K562 (cell line): ENCODE measurements at regions not wholly inside any gene's neighbourhood (a gene's known extent, or its start where the extent isn't known, plus 50 kb on each side); places are given as distances from the start of the nearest gene placed in this dataset.

Source experiments
- ATAC-seq: fragments of 200-7000 bp; cut with Tn5 transposase; 3 replicates; pipeline ENCODE4 v1.9.1; 2020; ENCODE audit warnings: moderate library complexity
- BruUV-seq: library from RNA; stranded (reverse); fragments of 400-500 nt; replicated peaks from 2 replicates; lab custom pipeline; 2021; lab: Mats Ljungman, UMichigan
- CTCF ChIA-PET: fragments of 300-600 bp; formaldehyde crosslinking; extraction: SDS; loops from one replicate; lab custom pipeline; 2021; ENCODE audit warnings: low intra/inter-chr PET ratio; lab: Yijun Ruan, JAX
- POLR2A ChIA-PET: fragments of 300-600, 350-650 bp; sonication (Branson Sonifier 250); formaldehyde crosslinking; extraction: SDS; loops from one replicate; lab custom pipeline; 2021; ENCODE audit warnings: antibody characterized with exemption, inconsistent platforms; lab: Yijun Ruan, JAX
- DNase-seq, 4 experiments: peaks; one replicate each; pipeline versions ENCODE4 v3.0.0 to v3.0.0-alpha.2; 2011 to 2018; ENCODE audit warnings: low spot score in 3 of 4, mixed read lengths in 3 of 4; ENCODE audit errors: extremely low read depth in 1 of 4
- FAIRE-seq: peaks from 2 replicates; lab custom pipeline; 2011; peaks lifted over from hg19 to GRCh38; lab: Jason Lieb, UNC
- H2AFZ ChIP-seq: 2 replicates; pipeline ENCODE4 v1.6.0; 2011; ENCODE audit warnings: low read depth, low read length, control low read depth, inconsistent platforms
- H3K27ac ChIP-seq: fragments of 200-600 bp; 3 replicates; pipeline ENCODE4 v1.8.0; 2011; ENCODE audit warnings: low read depth, mild to moderate bottlenecking, control low read depth, inconsistent platforms, low read length, moderate library complexity, mixed read lengths; ENCODE audit errors: extremely low read depth
- H3K27me3 ChIP-seq, 2 experiments: fragments of 300-600 bp in 1 of 2; 2 replicates in 1 of 2; 3 replicates in 1 of 2; pipeline versions ENCODE4 v1.6.0 to v1.8.0; 2011; ENCODE audit warnings: inconsistent platforms in 2 of 2, low read length in 2 of 2, mild to moderate bottlenecking in 1 of 2, mixed read lengths in 1 of 2, moderate library complexity in 1 of 2; ENCODE audit not compliant: control insufficient read depth in 2 of 2, insufficient read depth in 2 of 2
- H3K36me3 ChIP-seq: fragments of 300-600 bp; 3 replicates; pipeline ENCODE4 v1.8.0; 2011; ENCODE audit warnings: mild to moderate bottlenecking, low read length, inconsistent platforms; ENCODE audit not compliant: control insufficient read depth, insufficient read depth
- H3K4me1 ChIP-seq, 2 experiments: fragments of 200-600 bp in 1 of 2; replicated peaks in 1 of 2; 2 replicates in 1 of 2; 3 replicates in 1 of 2; pipeline versions ENCODE4 v1.5.1 to v1.8.0; 2011; ENCODE audit warnings: inconsistent platforms in 2 of 2, low read length in 2 of 2, mild to moderate bottlenecking in 1 of 2, mixed read lengths in 1 of 2, moderate library complexity in 1 of 2; ENCODE audit not compliant: control insufficient read depth in 2 of 2, insufficient read depth in 2 of 2
- H3K4me2 ChIP-seq: 2 replicates; pipeline ENCODE4 v1.6.1; 2011; ENCODE audit warnings: low read length, control low read depth, inconsistent platforms, mixed read lengths; ENCODE audit not compliant: insufficient read depth
- H3K4me3 ChIP-seq: fragments of 200-600 bp; sonication (generic), shearing (Covaris generic); 2 replicates; pipeline ENCODE4 v1.5.1; 2016; ENCODE audit warnings: control low read depth, inconsistent platforms
- H3K79me2 ChIP-seq: fragments of 200-600 bp; 3 replicates; pipeline ENCODE4 v1.8.0; 2011; ENCODE audit warnings: low read length, inconsistent platforms; ENCODE audit not compliant: control insufficient read depth, insufficient read depth
- H3K9ac ChIP-seq, 2 experiments: 2 replicates each; pipeline versions ENCODE4 v1.6.0 to v1.6.1; 2011; ENCODE audit warnings: low read depth in 2 of 2, low read length in 2 of 2, control low read depth in 1 of 2, inconsistent platforms in 1 of 2, mild to moderate bottlenecking in 1 of 2, mixed read lengths in 1 of 2; ENCODE audit not compliant: insufficient read depth in 1 of 2
- H3K9me1 ChIP-seq: one replicate; pipeline ENCODE4 v1.6.0; 2011; ENCODE audit warnings: inconsistent platforms, mild to moderate bottlenecking, low read length, moderate library complexity; ENCODE audit not compliant: control insufficient read depth, insufficient read depth
- H3K9me3 ChIP-seq: replicated peaks from 2 replicates; pipeline ENCODE4 v1.5.1; 2011; ENCODE audit warnings: low read depth, low read length, inconsistent platforms; ENCODE audit not compliant: control insufficient read depth, insufficient read depth
- H4K20me1 ChIP-seq: replicated peaks from 2 replicates; pipeline ENCODE4 v1.6.1; 2011; ENCODE audit warnings: low read length, inconsistent platforms, mixed read lengths; ENCODE audit not compliant: control insufficient read depth, insufficient read depth
- CHD1 ChIP-seq: fragments of 200-600 bp; sonication (generic); IDR thresholded peaks from one replicate; pipeline ENCODE4 v1.6.1; 2012; ENCODE audit warnings: mild to moderate bottlenecking, moderate library complexity, low read length, inconsistent platforms
- EHMT2 ChIP-seq: fragments of 450-650 bp; IDR thresholded peaks from 2 replicates; pipeline ENCODE4 v1.6.1; 2018; ENCODE audit warnings: antibody characterized with exemption
- ETS2 ChIP-seq: IDR thresholded peaks from 2 replicates; pipeline ENCODE4 v1.6.1; 2016; ENCODE audit warnings: borderline replicate concordance, missing genetic modification characterization, mild to moderate bottlenecking, moderate library complexity, missing compliant biosample characterization; ENCODE audit not compliant: poor library complexity, severe bottlenecking
- GABPB2 ChIP-seq: fragments of 250-450 bp; sonication (Bioruptor Pico); conservative IDR thresholded peaks from 2 replicates; pipeline ENCODE4 v1.5.1; 2021; ENCODE audit warnings: mild to moderate bottlenecking
- HEY1 ChIP-seq: fragments of 250-450 bp; sonication (Bioruptor Pico); IDR thresholded peaks from 2 replicates; pipeline ENCODE4 v1.5.0; 2020; ENCODE audit warnings: mild to moderate bottlenecking, moderate library complexity, borderline replicate concordance
- KLF10 ChIP-seq: fragments of 250-450 bp; sonication (Bioruptor Pico); IDR thresholded peaks from 2 replicates; pipeline ENCODE4 v1.6.1; 2021; ENCODE audit warnings: matching md5 sums
- L3MBTL2 ChIP-seq: fragments of 450-650 bp; IDR thresholded peaks from 2 replicates; pipeline ENCODE4 v1.6.1; 2016; ENCODE audit warnings: mild to moderate bottlenecking, moderate library complexity
- MTA1 ChIP-seq: fragments of 450-650 bp; IDR thresholded peaks from 2 replicates; pipeline ENCODE4 v1.6.1; 2017; ENCODE audit warnings: borderline replicate concordance
- POLR2A ChIP-seq: fragments of 450-650 bp; conservative IDR thresholded peaks from 2 replicates; pipeline ENCODE4 v1.6.1; 2016
- PPARD ChIP-seq: fragments of 250-450 bp; sonication (Bioruptor Pico); IDR thresholded peaks from 2 replicates; pipeline ENCODE4 v1.8.0; 2022; ENCODE audit warnings: inconsistent platforms, mild to moderate bottlenecking, moderate library complexity
- RFX1 ChIP-seq: fragments of 450-650 bp; IDR thresholded peaks from 2 replicates; pipeline ENCODE4 v1.6.1; 2016; ENCODE audit warnings: mild to moderate bottlenecking, moderate library complexity
- THRA ChIP-seq: fragments of 450-650 bp; IDR thresholded peaks from 2 replicates; pipeline ENCODE4 v1.6.1; 2017; ENCODE audit warnings: mild to moderate bottlenecking, moderate library complexity
- XRCC4 ChIP-seq: IDR thresholded peaks from one replicate; pipeline ENCODE4 v1.6.1; 2011; ENCODE audit not compliant: insufficient read depth, insufficient read length; ENCODE audit errors: extremely low read depth
- ZKSCAN3 ChIP-seq: fragments of 250-450 bp; sonication (Bioruptor Pico); IDR thresholded peaks from 2 replicates; pipeline ENCODE4 v1.4.0; 2020
- ZNF3 ChIP-seq: fragments of 250-450 bp; sonication (Bioruptor Pico); IDR thresholded peaks from 2 replicates; pipeline ENCODE4 v1.5.0; 2021; ENCODE audit warnings: mild to moderate bottlenecking, moderate library complexity
- ZNF695 ChIP-seq: fragments of 450-650 bp; formaldehyde crosslinking; IDR thresholded peaks from 2 replicates; pipeline ENCODE4 v1.4.0; 2020; ENCODE audit warnings: mild to moderate bottlenecking, moderate library complexity
- ZNF79 ChIP-seq: fragments of 250-450 bp; sonication (Bioruptor Pico); IDR thresholded peaks from 2 replicates; pipeline ENCODE4 v1.4.0; 2020; ENCODE audit warnings: low read depth, mild to moderate bottlenecking, moderate library complexity
- ZZZ3 ChIP-seq: fragments of 450-650 bp; IDR thresholded peaks from 2 replicates; pipeline ENCODE4 v1.6.1; 2016; ENCODE audit warnings: antibody characterized with exemption, mild to moderate bottlenecking, moderate library complexity
- WGBS: fragments of 100-300 bp; shearing (Covaris generic); methylation state at CpG from one replicate; pipeline ENCODE4 v1.1.6; 2016; ENCODE audit warnings: low coverage, mixed read lengths; ENCODE audit not compliant: insufficient coverage; ENCODE audit errors: missing lambda C conversion rate; 5-methylcytosine and 5-hydroxymethylcytosine counted together
- in situ Hi-C: fragments of 300-500 bp; cut with MboI; formaldehyde crosslinking; loops from 4 replicates; pipeline ENCODE4 v1.15.0; 2018; ENCODE audit warnings: inconsistent platforms, mixed read lengths
- intact Hi-C: fragments of 100-400 bp; cut with micrococcal nuclease; formaldehyde crosslinking; loops from 2 replicates; pipeline ENCODE4 v1.14.2; 2022

GRCh38 chr10:25707572-25707971 lies 226.5 kb upstream of the MYO3A start:
- H2AFZ ChIP-seq = no peak overlapping the region
- no peaks in the 10 kb centered on the region for H3K9me3 ChIP-seq
- H3K4me1 ChIP-seq = peaks cover 0 to 3% of the 10 kb centered on the region in 2 experiments; a peak in 1 of 5 replicates
- POLR2A ChIA-PET = interaction anchor here (0.9 kb wide), 1 partner anchor 16 kb away, joined by 4 read pairs; no protein-coding TSS in a partner anchor
- H3K36me3 ChIP-seq = no peaks in the 10 kb centered on the region
- intact Hi-C loops = loop anchor here (10.0 kb wide), 1 partner anchor 603 kb away; no protein-coding TSS in a partner anchor
- CTCF ChIA-PET = no interaction called here
- no peaks in the 10 kb centered on the region for H4K20me1 ChIP-seq
- BruUV-seq = no TSS peak
- no peak for ATAC-seq
- TF ChIP-seq ZNF695 (CRISPR knock-in tag) = no peak
- no peak for TF ChIP-seq THRA
- TF ChIP-seq RFX1 = no peak
- TF ChIP-seq ZNF79 (CRISPR knock-in tag) = no peak
- no peak for TF ChIP-seq MTA1
- TF ChIP-seq KLF10 (CRISPR knock-in tag) = no peak
- no peak for TF ChIP-seq L3MBTL2
- TF ChIP-seq EHMT2 = no peak
- no peak for TF ChIP-seq ETS2 (tag)
- no peak for TF ChIP-seq POLR2A
- no peak for TF ChIP-seq ZNF3
- TF ChIP-seq PPARD = no peak
- no peak for TF ChIP-seq ZKSCAN3 (CRISPR knock-in tag)
- no peak for TF ChIP-seq GABPB2 (CRISPR knock-in tag)
- no peak for TF ChIP-seq XRCC4
- TF ChIP-seq ZZZ3 = no peak
- TF ChIP-seq HEY1 (CRISPR knock-in tag) = no peak
- TF ChIP-seq CHD1 = no peak
- TF ChIP-seq, all 486 proteins: peak for 0
- Histone ChIP-seq H3K79me2 (no peaks in the 10 kb centered on the region), H3K4me3 (no peak overlapping the region), H3K9ac (no peak overlapping the region), H3K27me3 (no peaks in the 10 kb centered on the region; a peak in 1 of 5 replicates), H3K9me1 (no peaks in the 10 kb centered on the region), H3K27ac (no peak overlapping the region), H3K4me2 (no peak overlapping the region)
- no peak for FAIRE-seq
- no peak for DNase-seq
- 3% methylated on average over 4 of the region's 4 CpGs for whole genome bisulfite sequencing
- in situ Hi-C loops = loop anchor here (25.0 kb wide), 1 partner anchor 855 kb away; no protein-coding TSS in a partner anchor
